ENCODE measurements at regions not wholly inside any gene's neighbourhood (a gene's known extent, or its start where the extent isn't known, plus 50 kb on each side); places are given as distances from the start of the nearest gene placed in this dataset.

DNA sequence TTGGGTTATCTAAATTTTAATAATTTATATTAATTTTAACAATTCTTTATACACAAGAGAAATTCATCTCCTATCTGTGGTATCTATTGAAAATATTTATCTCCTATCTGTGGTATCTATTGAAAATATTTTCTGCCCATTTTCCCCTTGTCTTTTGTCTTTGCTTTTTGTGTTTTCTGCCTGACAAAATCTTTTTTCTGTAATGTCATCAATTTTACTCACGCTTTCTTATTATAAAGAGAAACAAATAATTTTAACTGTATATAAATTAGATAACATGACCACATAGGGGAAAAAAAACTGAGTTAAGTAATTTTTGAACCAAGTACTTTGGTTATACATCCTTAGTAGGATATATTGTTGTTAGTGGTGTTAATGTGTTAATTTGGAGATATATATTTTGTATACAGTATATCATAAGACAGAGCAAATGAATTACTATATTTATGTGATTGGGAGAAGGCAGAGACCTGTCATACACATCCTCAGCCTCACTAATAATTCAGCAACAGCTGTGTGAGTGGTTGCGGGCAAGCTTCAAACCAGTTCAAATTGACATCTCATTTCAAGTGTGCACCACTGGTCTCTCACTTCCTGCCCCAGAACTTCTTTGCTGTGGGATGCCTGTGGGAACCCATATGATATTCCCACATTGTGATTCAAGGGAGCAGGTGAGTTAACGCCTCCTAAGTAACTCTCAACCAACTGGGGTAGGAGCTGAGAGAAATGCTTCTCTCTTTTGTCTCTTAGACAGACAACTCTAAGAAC, 292.4 kb downstream of the SP3 start:
- ATAC-seq (no peak), FAIRE-seq (no peak), DNase-seq (ENCODE audit: low read depth in 1 of 2, low spot score in 1 of 2) (no peak)
- WGBS (ENCODE audit: missing lambda C conversion rate): 92% methylated on average over 3 of the region's 3 CpGs
- TF ChIP-seq, protein P1, sequence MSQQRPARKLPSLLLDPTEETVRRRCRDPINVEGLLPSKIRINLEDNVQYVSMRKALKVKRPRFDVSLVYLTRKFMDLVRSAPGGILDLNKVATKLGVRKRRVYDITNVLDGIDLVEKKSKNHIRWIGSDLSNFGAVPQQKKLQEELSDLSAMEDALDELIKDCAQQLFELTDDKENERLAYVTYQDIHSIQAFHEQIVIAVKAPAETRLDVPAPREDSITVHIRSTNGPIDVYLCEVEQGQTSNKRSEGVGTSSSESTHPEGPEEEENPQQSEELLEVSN (IDR thresholded peaks at IDR 0.05; ENCODE audit: borderline replicate concordance, low read depth): no peak
- TF ChIP-seq NPAS2 (CRISPR knock-in tag; IDR thresholded peaks at IDR 0.05; ENCODE audit: borderline replicate concordance): no peak
- peak; percentile 39 for TF ChIP-seq MAFK (IDR thresholded peaks at IDR 0.05; ENCODE audit: partially characterized antibody)
- TF ChIP-seq RAD21 (conservative IDR thresholded peaks at IDR 0.05 in 1 of 2, IDR thresholded peaks at IDR 0.05 in 1 of 2): no peak
- no peak for TF ChIP-seq JUN (IDR thresholded peaks at IDR 0.05)
- no peak for TF ChIP-seq SREBF2 (IDR thresholded peaks at IDR 0.05)
- TF ChIP-seq, protein P2, sequence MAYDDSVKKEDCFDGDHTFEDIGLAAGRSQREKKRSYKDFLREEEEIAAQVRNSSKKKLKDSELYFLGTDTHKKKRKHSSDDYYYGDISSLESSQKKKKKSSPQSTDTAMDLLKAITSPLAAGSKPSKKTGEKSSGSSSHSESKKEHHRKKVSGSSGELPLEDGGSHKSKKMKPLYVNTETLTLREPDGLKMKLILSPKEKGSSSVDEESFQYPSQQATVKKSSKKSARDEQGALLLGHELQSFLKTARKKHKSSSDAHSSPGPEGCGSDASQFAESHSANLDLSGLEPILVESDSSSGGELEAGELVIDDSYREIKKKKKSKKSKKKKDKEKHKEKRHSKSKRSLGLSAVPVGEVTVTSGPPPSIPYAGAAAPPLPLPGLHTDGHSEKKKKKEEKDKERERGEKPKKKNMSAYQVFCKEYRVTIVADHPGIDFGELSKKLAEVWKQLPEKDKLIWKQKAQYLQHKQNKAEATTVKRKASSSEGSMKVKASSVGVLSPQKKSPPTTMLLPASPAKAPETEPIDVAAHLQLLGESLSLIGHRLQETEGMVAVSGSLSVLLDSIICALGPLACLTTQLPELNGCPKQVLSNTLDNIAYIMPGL (CRISPR knock-in tag; IDR thresholded peaks at IDR 0.05; ENCODE audit: borderline replicate concordance): no peak
- no peak overlapping the region for H3K27ac ChIP-seq
- CTCF ChIA-PET: no interaction called here
- H3K4me3 ChIP-seq: no peak overlapping the region
- no peaks in the 10 kb centered on the region for H3K9me3 ChIP-seq
- no peak overlapping the region for H3K4me2 ChIP-seq
- POLR2A ChIA-PET: no interaction called here
- no peaks in the 10 kb centered on the region for H3K4me1 ChIP-seq

DNA sequence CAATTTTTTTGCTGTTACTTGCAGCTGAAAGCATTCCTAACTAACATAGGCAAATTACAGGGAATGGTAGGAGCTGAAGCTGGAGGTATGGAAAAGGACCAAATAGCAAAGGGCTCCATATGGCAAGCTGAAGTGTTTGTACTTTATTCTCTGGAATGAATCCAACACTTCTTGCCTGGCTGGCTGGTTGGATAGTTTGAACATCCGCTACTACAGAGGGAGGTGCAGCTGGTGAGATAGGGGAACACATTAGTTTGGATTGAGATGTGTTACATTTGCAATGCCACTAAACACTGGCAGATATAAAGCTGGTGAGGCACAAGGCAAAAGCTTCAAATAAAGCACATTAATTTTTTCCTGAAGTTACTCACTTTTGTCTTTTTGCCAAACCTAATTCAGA, 291.5 kb downstream of the SP3 start:
- CTCF ChIA-PET: no interaction called here
- Histone ChIP-seq H3K4me3 (no peak overlapping the region), H3K4me1 (no peaks in the 10 kb centered on the region), H3K27ac (no peak overlapping the region), H3K4me2 (no peak overlapping the region), H3K9me3 (no peaks in the 10 kb centered on the region)
- FAIRE-seq (no peak), ATAC-seq (no peak), DNase-seq (ENCODE audit: low read depth in 1 of 2, low spot score in 1 of 2) (no peak)
- POLR2A ChIA-PET: no interaction called here
- whole genome bisulfite sequencing (ENCODE audit: missing lambda C conversion rate): 84% methylated on average over 1 of the region's 1 CpG
- TF ChIP-seq CHD4 (IDR thresholded peaks at IDR 0.05; ENCODE audit: borderline replicate concordance): no peak
- TF ChIP-seq HEYL (CRISPR knock-in tag; IDR thresholded peaks at IDR 0.05): no peak
- no peak for TF ChIP-seq JUN (IDR thresholded peaks at IDR 0.05)

DNA sequence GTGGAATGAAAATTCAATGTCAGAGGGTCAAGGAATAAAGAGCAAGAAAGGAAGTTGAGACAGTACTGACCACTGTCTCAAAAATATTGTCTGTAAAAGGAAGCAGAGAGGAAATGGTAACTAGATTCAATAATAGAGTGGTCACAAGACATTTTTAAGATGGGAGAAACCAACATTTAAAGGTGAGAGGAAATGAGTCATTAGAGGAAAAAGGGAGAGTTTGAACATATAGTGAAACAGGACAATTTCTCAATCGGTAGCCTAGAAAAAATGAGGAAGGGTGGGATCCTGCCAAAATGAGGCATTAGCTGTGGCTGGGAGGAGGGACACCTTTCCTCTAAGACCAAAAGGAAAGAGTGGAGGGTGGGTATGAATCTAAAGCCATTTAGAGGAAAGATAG, 288.5 kb downstream of the SP3 start:
- DNase-seq (ENCODE audit: low read depth in 1 of 2, low spot score in 1 of 2) (no peak), ATAC-seq (no peak), FAIRE-seq (no peak)
- CTCF ChIA-PET: interaction anchor here (0.6 kb wide), 1 partner anchor 234 kb away, joined by 3 read pairs; no protein-coding TSS in a partner anchor
- Histone ChIP-seq H3K4me3 (no peak overlapping the region), H3K9me3 (peaks cover 7% of the 10 kb centered on the region), H3K4me2 (no peak overlapping the region), H3K4me1 (no peaks in the 10 kb centered on the region), H3K27ac (no peak overlapping the region)
- POLR2A ChIA-PET: no interaction called here
- 42% methylated on average over 1 of the region's 1 CpG for WGBS (ENCODE audit: missing lambda C conversion rate)
- TF ChIP-seq EHMT2 (IDR thresholded peaks at IDR 0.05; ENCODE audit: low read depth) (no peak), FOSL2 (IDR thresholded peaks at IDR 0.05) (no peak), FOSL2 (CRISPR knock-in tag; IDR thresholded peaks at IDR 0.05) (no peak), ZFP36 (IDR thresholded peaks at IDR 0.05; ENCODE audit: borderline replicate concordance, partially characterized antibody) (no peak), MAFK (IDR thresholded peaks at IDR 0.05; ENCODE audit: partially characterized antibody) (no peak), JUNB (IDR thresholded peaks at IDR 0.05) (no peak), MYC (IDR thresholded peaks at IDR 0.05; ENCODE audit: borderline replicate concordance, low read length) (no peak), GATA3 (IDR thresholded peaks at IDR 0.05; ENCODE audit: borderline replicate concordance) (no peak), FOSB (CRISPR knock-in tag; IDR thresholded peaks at IDR 0.05) (no peak), CBX2 (IDR thresholded peaks at IDR 0.05; ENCODE audit: borderline replicate concordance, low read depth) (no peak), PHF8 (IDR thresholded peaks at IDR 0.05; ENCODE audit: borderline replicate concordance, low read depth) (no peak), HOXB13 (CRISPR knock-in tag; IDR thresholded peaks at IDR 0.05; ENCODE audit: low read depth) (no peak), RFX5 (IDR thresholded peaks at IDR 0.05) (no peak)
- TF ChIP-seq, protein P3, sequence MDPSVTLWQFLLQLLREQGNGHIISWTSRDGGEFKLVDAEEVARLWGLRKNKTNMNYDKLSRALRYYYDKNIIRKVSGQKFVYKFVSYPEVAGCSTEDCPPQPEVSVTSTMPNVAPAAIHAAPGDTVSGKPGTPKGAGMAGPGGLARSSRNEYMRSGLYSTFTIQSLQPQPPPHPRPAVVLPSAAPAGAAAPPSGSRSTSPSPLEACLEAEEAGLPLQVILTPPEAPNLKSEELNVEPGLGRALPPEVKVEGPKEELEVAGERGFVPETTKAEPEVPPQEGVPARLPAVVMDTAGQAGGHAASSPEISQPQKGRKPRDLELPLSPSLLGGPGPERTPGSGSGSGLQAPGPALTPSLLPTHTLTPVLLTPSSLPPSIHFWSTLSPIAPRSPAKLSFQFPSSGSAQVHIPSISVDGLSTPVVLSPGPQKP (IDR thresholded peaks at IDR 0.05; ENCODE audit: low read depth, low read length): no peak

Measured in A549 (cell line).